ENCODE measurements at regions not wholly inside any gene's neighbourhood (a gene's known extent, or its start where the extent isn't known, plus 50 kb on each side); places are given as distances from the start of the nearest gene placed in this dataset.

GRCh38 chr9:87294126-87294525 is 203.5 kb upstream of the DAPK1 start:
- H4K91ac ChIP-seq (ENCODE audit: low read depth, low read length) = no peak overlapping the region
- H3K36me3 ChIP-seq (ENCODE audit: control insufficient read depth in 1 of 2, insufficient read depth in 2 of 2, low read length in 2 of 2) = no peaks in the 10 kb centered on the region
- no peaks in the 10 kb centered on the region for H3K79me2 ChIP-seq (ENCODE audit: control insufficient read depth, insufficient read depth, low read length, poor library complexity)
- H3K4me3 ChIP-seq (ENCODE audit: low read depth, low read length) = no peak overlapping the region
- H2BK12ac ChIP-seq (ENCODE audit: low read length) = no peak overlapping the region
- H3K4me1 ChIP-seq (ENCODE audit: control insufficient read depth in 1 of 2, insufficient read depth in 2 of 2, low read length in 2 of 2) = no peaks in the 10 kb centered on the region
- WGBS (ENCODE audit: extremely low coverage, insufficient coverage, insufficient read length) = no CpG with 5 or more reads among the region's 2 CpGs
- H3K23ac ChIP-seq (ENCODE audit: low read length) = no peak overlapping the region
- no peak for DNase-seq
- no peaks in the 10 kb centered on the region for H3K27me3 ChIP-seq (ENCODE audit: insufficient read depth, low read length)
- no peaks in the 10 kb centered on the region for H3K79me1 ChIP-seq (ENCODE audit: low read length)
- H4K8ac ChIP-seq (ENCODE audit: low read depth, low read length) = no peak overlapping the region
- no peak overlapping the region for H4K12ac ChIP-seq (ENCODE audit: low read depth, low read length)
- H2BK5ac ChIP-seq (ENCODE audit: low read depth, low read length, poor library complexity) = no peak overlapping the region
- no peak overlapping the region for H3K27ac ChIP-seq (ENCODE audit: low read depth, low read length)
- no peak overlapping the region for H3K4me2 ChIP-seq (ENCODE audit: low read length)
- peaks cover 3% of the 10 kb centered on the region for H3K9me3 ChIP-seq (ENCODE audit: insufficient read depth, low read depth, low read length)
- H2AFZ ChIP-seq (ENCODE audit: insufficient read depth, low read length, poor library complexity) = no peak overlapping the region
- H3K14ac ChIP-seq (ENCODE audit: low read length) = no peak overlapping the region
- H3K18ac ChIP-seq (ENCODE audit: low read length) = no peak overlapping the region
- H3K4ac ChIP-seq (ENCODE audit: low read depth, low read length) = no peak overlapping the region
- H3K9ac ChIP-seq (ENCODE audit: low read length) = no peak overlapping the region
- H2AK5ac ChIP-seq (ENCODE audit: low read length) = no peak overlapping the region
- no peak overlapping the region for H2BK120ac ChIP-seq (ENCODE audit: insufficient read depth, low read length, poor library complexity)

DNA sequence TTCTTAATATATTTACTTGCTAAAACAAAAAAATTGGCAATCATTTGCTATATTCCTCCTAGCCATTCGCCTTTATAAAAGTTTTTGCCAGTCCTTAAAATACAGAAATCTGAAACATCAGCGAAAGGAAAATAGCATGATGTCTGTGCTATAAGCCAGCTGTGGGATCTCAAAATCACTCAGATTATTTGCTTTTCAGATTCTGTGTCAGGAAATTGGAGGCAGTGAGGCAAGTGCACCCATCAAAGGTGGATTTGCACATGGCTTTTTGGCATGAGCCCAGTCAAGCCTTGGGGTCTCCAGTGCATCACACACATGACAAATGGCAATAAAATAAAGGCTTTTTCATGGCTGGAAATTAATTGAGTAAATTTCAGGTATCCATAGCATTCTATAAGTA is 196.8 kb upstream of the DAPK1 start:
- H3K9ac ChIP-seq (ENCODE audit: low read length) = no peak overlapping the region
- peaks cover 3% of the 10 kb centered on the region for H3K9me3 ChIP-seq (ENCODE audit: insufficient read depth, low read depth, low read length)
- H3K36me3 ChIP-seq (ENCODE audit: control insufficient read depth in 1 of 2, insufficient read depth in 2 of 2, low read length in 2 of 2) = no peaks in the 10 kb centered on the region
- H2BK5ac ChIP-seq (ENCODE audit: low read depth, low read length, poor library complexity) = no peak overlapping the region
- no peak overlapping the region for H3K27ac ChIP-seq (ENCODE audit: low read depth, low read length)
- no peaks in the 10 kb centered on the region for H3K79me1 ChIP-seq (ENCODE audit: low read length)
- no peak overlapping the region for H2AFZ ChIP-seq (ENCODE audit: insufficient read depth, low read length, poor library complexity)
- no peak overlapping the region for H2BK120ac ChIP-seq (ENCODE audit: insufficient read depth, low read length, poor library complexity)
- no peaks in the 10 kb centered on the region for H3K27me3 ChIP-seq (ENCODE audit: insufficient read depth, low read length)
- H3K4ac ChIP-seq (ENCODE audit: low read depth, low read length) = no peak overlapping the region
- H3K23ac ChIP-seq (ENCODE audit: low read length) = no peak overlapping the region
- no peak overlapping the region for H3K14ac ChIP-seq (ENCODE audit: low read length)
- no peak overlapping the region for H3K4me3 ChIP-seq (ENCODE audit: low read depth, low read length)
- no peak overlapping the region for H4K91ac ChIP-seq (ENCODE audit: low read depth, low read length)
- no peak overlapping the region for H2BK12ac ChIP-seq (ENCODE audit: low read length)
- no peak overlapping the region for H3K18ac ChIP-seq (ENCODE audit: low read length)
- H3K79me2 ChIP-seq (ENCODE audit: control insufficient read depth, insufficient read depth, low read length, poor library complexity) = no peaks in the 10 kb centered on the region
- no peaks in the 10 kb centered on the region for H3K4me1 ChIP-seq (ENCODE audit: control insufficient read depth in 1 of 2, insufficient read depth in 2 of 2, low read length in 2 of 2)
- H4K12ac ChIP-seq (ENCODE audit: low read depth, low read length) = no peak overlapping the region
- H4K8ac ChIP-seq (ENCODE audit: low read depth, low read length) = no peak overlapping the region
- DNase-seq = no peak
- H3K4me2 ChIP-seq (ENCODE audit: low read length) = no peak overlapping the region
- no CpG with 5 or more reads among the region's 2 CpGs for WGBS (ENCODE audit: extremely low coverage, insufficient coverage, insufficient read length)
- H2AK5ac ChIP-seq (ENCODE audit: low read length) = no peak overlapping the region

DNA sequence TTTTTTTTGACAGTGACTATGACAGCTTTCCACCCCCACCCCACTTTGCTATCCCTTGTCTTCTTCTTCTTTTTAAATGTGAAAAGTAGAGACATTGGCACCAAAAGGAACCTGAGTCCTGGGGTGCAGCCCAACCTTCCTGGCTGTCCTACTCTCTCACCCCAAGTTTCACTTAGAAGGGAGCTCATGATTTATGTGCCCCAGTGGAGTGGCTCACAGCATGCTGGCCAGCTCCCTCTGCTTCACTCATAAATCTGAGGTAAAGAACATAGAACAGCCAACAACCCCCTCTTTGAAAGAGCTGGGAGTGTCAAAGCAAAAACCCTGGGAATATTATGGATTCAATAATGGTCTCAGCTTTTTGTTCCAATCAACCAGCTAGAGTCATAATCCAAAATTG is 196.3 kb upstream of the DAPK1 start:
- Histone ChIP-seq H4K12ac (ENCODE audit: low read depth, low read length) (no peak overlapping the region), H3K4me2 (ENCODE audit: low read length) (no peak overlapping the region), H3K9me3 (ENCODE audit: insufficient read depth, low read depth, low read length) (peaks cover 3% of the 10 kb centered on the region), H3K27ac (ENCODE audit: low read depth, low read length) (no peak overlapping the region), H3K23ac (ENCODE audit: low read length) (no peak overlapping the region), H2BK12ac (ENCODE audit: low read length) (no peak overlapping the region), H2AFZ (ENCODE audit: insufficient read depth, low read length, poor library complexity) (no peak overlapping the region), H3K79me2 (ENCODE audit: control insufficient read depth, insufficient read depth, low read length, poor library complexity) (no peaks in the 10 kb centered on the region), H3K27me3 (ENCODE audit: insufficient read depth, low read length) (no peaks in the 10 kb centered on the region), H2BK120ac (ENCODE audit: insufficient read depth, low read length, poor library complexity) (no peak overlapping the region), H4K91ac (ENCODE audit: low read depth, low read length) (no peak overlapping the region), H3K36me3 (ENCODE audit: control insufficient read depth in 1 of 2, insufficient read depth in 2 of 2, low read length in 2 of 2) (no peaks in the 10 kb centered on the region), H3K14ac (ENCODE audit: low read length) (no peak overlapping the region), H4K8ac (ENCODE audit: low read depth, low read length) (no peak overlapping the region), H2BK5ac (ENCODE audit: low read depth, low read length, poor library complexity) (no peak overlapping the region), H3K18ac (ENCODE audit: low read length) (no peak overlapping the region), H3K4me1 (ENCODE audit: control insufficient read depth in 1 of 2, insufficient read depth in 2 of 2, low read length in 2 of 2) (no peaks in the 10 kb centered on the region), H2AK5ac (ENCODE audit: low read length) (no peak overlapping the region), H3K9ac (ENCODE audit: low read length) (no peak overlapping the region), H3K79me1 (ENCODE audit: low read length) (no peaks in the 10 kb centered on the region), H3K4ac (ENCODE audit: low read depth, low read length) (no peak overlapping the region), H3K4me3 (ENCODE audit: low read depth, low read length) (no peak overlapping the region)
- no peak for DNase-seq

DNA sequence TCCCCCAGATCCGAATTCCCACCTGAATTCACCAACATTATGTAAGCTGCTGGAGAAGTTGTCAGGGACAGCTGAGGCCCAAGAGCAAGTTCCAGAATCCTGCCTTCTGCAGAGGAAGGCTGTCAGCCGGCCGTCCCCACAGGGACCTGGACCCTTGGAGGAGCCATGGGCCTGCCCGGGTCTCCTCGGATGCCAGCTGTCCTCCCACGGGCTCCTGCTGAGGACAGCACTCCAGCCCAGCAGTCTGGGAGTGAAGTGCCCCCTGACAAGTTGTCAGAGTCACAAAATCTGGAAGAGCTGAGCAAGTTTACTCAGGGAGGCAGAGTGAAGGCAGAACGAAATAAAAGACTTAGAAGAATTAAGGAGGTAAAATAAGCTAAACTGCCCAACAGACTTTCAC is 192.5 kb upstream of the DAPK1 start:
- Histone ChIP-seq H3K23ac (ENCODE audit: low read length) (no peak overlapping the region), H3K36me3 (ENCODE audit: control insufficient read depth in 1 of 2, insufficient read depth in 2 of 2, low read length in 2 of 2) (no peaks in the 10 kb centered on the region), H3K27ac (ENCODE audit: low read depth, low read length) (no peak overlapping the region), H3K18ac (ENCODE audit: low read length) (no peak overlapping the region), H2BK120ac (ENCODE audit: insufficient read depth, low read length, poor library complexity) (no peak overlapping the region), H3K9me3 (ENCODE audit: insufficient read depth, low read depth, low read length) (no peaks in the 10 kb centered on the region), H3K14ac (ENCODE audit: low read length) (no peak overlapping the region), H3K4me2 (ENCODE audit: low read length) (no peak overlapping the region), H3K4me1 (ENCODE audit: control insufficient read depth in 1 of 2, insufficient read depth in 2 of 2, low read length in 2 of 2) (no peaks in the 10 kb centered on the region), H2AFZ (ENCODE audit: insufficient read depth, low read length, poor library complexity) (no peak overlapping the region), H2AK5ac (ENCODE audit: low read length) (no peak overlapping the region), H2BK5ac (ENCODE audit: low read depth, low read length, poor library complexity) (no peak overlapping the region), H3K79me2 (ENCODE audit: control insufficient read depth, insufficient read depth, low read length, poor library complexity) (no peaks in the 10 kb centered on the region), H4K8ac (ENCODE audit: low read depth, low read length) (no peak overlapping the region), H3K9ac (ENCODE audit: low read length) (no peak overlapping the region), H3K27me3 (ENCODE audit: insufficient read depth, low read length) (no peaks in the 10 kb centered on the region), H4K12ac (ENCODE audit: low read depth, low read length) (no peak overlapping the region), H3K4me3 (ENCODE audit: low read depth, low read length) (no peak overlapping the region), H3K4ac (ENCODE audit: low read depth, low read length) (no peak overlapping the region), H2BK12ac (ENCODE audit: low read length) (no peak overlapping the region), H4K91ac (ENCODE audit: low read depth, low read length) (no peak overlapping the region), H3K79me1 (ENCODE audit: low read length) (no peaks in the 10 kb centered on the region)
- no CpG with 5 or more reads among the region's 7 CpGs for WGBS (ENCODE audit: extremely low coverage, insufficient coverage, insufficient read length)
- no peak for DNase-seq

GRCh38 chr9:87306006-87306405 is 191.7 kb upstream of the DAPK1 start:
- no peak overlapping the region for H4K91ac ChIP-seq (ENCODE audit: low read depth, low read length)
- no peaks in the 10 kb centered on the region for H3K27me3 ChIP-seq (ENCODE audit: insufficient read depth, low read length)
- no peak overlapping the region for H3K9ac ChIP-seq (ENCODE audit: low read length)
- no peak overlapping the region for H4K8ac ChIP-seq (ENCODE audit: low read depth, low read length)
- H2BK5ac ChIP-seq (ENCODE audit: low read depth, low read length, poor library complexity) = no peak overlapping the region
- H3K36me3 ChIP-seq (ENCODE audit: control insufficient read depth in 1 of 2, insufficient read depth in 2 of 2, low read length in 2 of 2) = no peaks in the 10 kb centered on the region
- no peak overlapping the region for H3K14ac ChIP-seq (ENCODE audit: low read length)
- H3K18ac ChIP-seq (ENCODE audit: low read length) = no peak overlapping the region
- no peaks in the 10 kb centered on the region for H3K4me1 ChIP-seq (ENCODE audit: control insufficient read depth in 1 of 2, insufficient read depth in 2 of 2, low read length in 2 of 2)
- no peak overlapping the region for H2AK5ac ChIP-seq (ENCODE audit: low read length)
- H4K12ac ChIP-seq (ENCODE audit: low read depth, low read length) = no peak overlapping the region
- no peak overlapping the region for H3K4ac ChIP-seq (ENCODE audit: low read depth, low read length)
- H3K23ac ChIP-seq (ENCODE audit: low read length) = no peak overlapping the region
- no peak overlapping the region for H2BK120ac ChIP-seq (ENCODE audit: insufficient read depth, low read length, poor library complexity)
- no peak overlapping the region for H3K27ac ChIP-seq (ENCODE audit: low read depth, low read length)
- no peak overlapping the region for H3K4me3 ChIP-seq (ENCODE audit: low read depth, low read length)
- no peak overlapping the region for H2AFZ ChIP-seq (ENCODE audit: insufficient read depth, low read length, poor library complexity)
- H3K79me2 ChIP-seq (ENCODE audit: control insufficient read depth, insufficient read depth, low read length, poor library complexity) = no peaks in the 10 kb centered on the region
- DNase-seq = no peak
- no peaks in the 10 kb centered on the region for H3K9me3 ChIP-seq (ENCODE audit: insufficient read depth, low read depth, low read length)
- WGBS (ENCODE audit: extremely low coverage, insufficient coverage, insufficient read length) = no CpG with 5 or more reads among the region's 3 CpGs
- no peak overlapping the region for H2BK12ac ChIP-seq (ENCODE audit: low read length)
- H3K79me1 ChIP-seq (ENCODE audit: low read length) = no peaks in the 10 kb centered on the region
- no peak overlapping the region for H3K4me2 ChIP-seq (ENCODE audit: low read length)
